Astrocyte (in vitro differentiated cells and primary cell): ENCODE measurements at regions not wholly inside any gene's neighbourhood (a gene's known extent, or its start where the extent isn't known, plus 50 kb on each side); places are given as distances from the start of the nearest gene placed in this dataset.

ENCODE experiments used
- DNase-seq: peaks from one replicate; pipeline ENCODE4 v3.0.0-alpha.2; 2010; ENCODE audit warnings: low read depth
- FAIRE-seq: peaks from 2 replicates; lab custom pipeline; 2011; peaks lifted over from hg19 to GRCh38; lab: Jason Lieb, UNC
- H2AFZ ChIP-seq: 2 replicates; pipeline ENCODE4 v1.6.0; 2012; ENCODE audit warnings: low read depth, low read length, inconsistent platforms
- H3K27ac ChIP-seq: 2 replicates; pipeline ENCODE4 v1.5.1; 2011; ENCODE audit warnings: low read depth, low read length, inconsistent platforms
- H3K27me3 ChIP-seq: 2 replicates; pipeline ENCODE4 v1.6.0; 2011; ENCODE audit warnings: low read length, inconsistent platforms; ENCODE audit not compliant: insufficient read depth
- H3K36me3 ChIP-seq: 2 replicates; pipeline ENCODE4 v1.5.1; 2011; ENCODE audit warnings: low read length, inconsistent platforms; ENCODE audit not compliant: insufficient read depth
- H3K4me1 ChIP-seq: 2 replicates; pipeline ENCODE4 v1.5.1; 2011; ENCODE audit warnings: low read length, inconsistent platforms; ENCODE audit not compliant: insufficient read depth
- H3K4me2 ChIP-seq: 2 replicates; pipeline ENCODE4 v1.6.0; 2012; ENCODE audit warnings: low read length, inconsistent platforms
- H3K4me3 ChIP-seq: 2 replicates; pipeline ENCODE4 v1.5.1; 2011; ENCODE audit warnings: low read depth, mild to moderate bottlenecking, low read length, inconsistent platforms; ENCODE audit not compliant: insufficient read depth
- H3K79me2 ChIP-seq: 2 replicates; pipeline ENCODE4 v1.6.0; 2012; ENCODE audit warnings: mild to moderate bottlenecking, low read length, inconsistent platforms; ENCODE audit not compliant: insufficient read depth
- H3K9ac ChIP-seq: 2 replicates; pipeline ENCODE4 v1.6.0; 2012; ENCODE audit warnings: mild to moderate bottlenecking, low read length, inconsistent platforms
- H3K9me3 ChIP-seq: 2 replicates; pipeline ENCODE4 v1.5.1; 2012; ENCODE audit warnings: low read depth, mild to moderate bottlenecking, low read length, inconsistent platforms; ENCODE audit not compliant: insufficient read depth
- H4K20me1 ChIP-seq: 2 replicates; pipeline ENCODE4 v1.6.0; 2012; ENCODE audit warnings: low read length, inconsistent platforms; ENCODE audit not compliant: insufficient read depth
- H3K27ac Mint-ChIP-seq: one replicate; pipeline ENCODE4 v1.8.0; 2021; ENCODE audit warnings: mild to moderate bottlenecking, mixed read lengths; ENCODE audit not compliant: unreplicated experiment
- H3K27me3 Mint-ChIP-seq: one replicate; pipeline ENCODE4 v1.8.0; 2021; ENCODE audit warnings: low read depth, mixed read lengths; ENCODE audit not compliant: unreplicated experiment
- H3K36me3 Mint-ChIP-seq: one replicate; pipeline ENCODE4 v1.8.0; 2021; ENCODE audit warnings: low read depth, mixed read lengths; ENCODE audit not compliant: unreplicated experiment
- H3K4me1 Mint-ChIP-seq: one replicate; pipeline ENCODE4 v1.8.0; 2021; ENCODE audit warnings: low read depth, mixed read lengths; ENCODE audit not compliant: unreplicated experiment
- H3K4me3 Mint-ChIP-seq: one replicate; pipeline ENCODE4 v1.8.0; 2021; ENCODE audit warnings: mild to moderate bottlenecking, moderate library complexity, mixed read lengths; ENCODE audit not compliant: unreplicated experiment
- H3K9me3 Mint-ChIP-seq: one replicate; pipeline ENCODE4 v1.8.0; 2021; ENCODE audit warnings: mild to moderate bottlenecking, mixed read lengths; ENCODE audit not compliant: unreplicated experiment
- EZH2 ChIP-seq: IDR thresholded peaks from 2 replicates; pipeline ENCODE4 v1.6.1; 2012; ENCODE audit warnings: mild to moderate bottlenecking, low read length, inconsistent platforms; ENCODE audit not compliant: insufficient read depth
- TF ChIP-seq, protein P1 (sequence below): IDR thresholded peaks from 2 replicates; pipeline ENCODE4 v1.5.1; 2011; ENCODE audit warnings: low read depth, mild to moderate bottlenecking, inconsistent platforms, low read length, moderate library complexity; ENCODE audit not compliant: insufficient read depth

- no peaks in the 10 kb centered on the region for H3K9me3 ChIP-seq
- H4K20me1 ChIP-seq, result no peaks in the 10 kb centered on the region
- Mint-ChIP-seq H3K4me3 (no peak overlapping the region), H3K27me3 (no peaks in the 10 kb centered on the region), H3K36me3 (no peaks in the 10 kb centered on the region), H3K27ac (no peak overlapping the region), H3K4me1 (no peaks in the 10 kb centered on the region), H3K9me3 (no peaks in the 10 kb centered on the region)
- no peak for TF ChIP-seq EZH2
- TF ChIP-seq, protein P1, sequence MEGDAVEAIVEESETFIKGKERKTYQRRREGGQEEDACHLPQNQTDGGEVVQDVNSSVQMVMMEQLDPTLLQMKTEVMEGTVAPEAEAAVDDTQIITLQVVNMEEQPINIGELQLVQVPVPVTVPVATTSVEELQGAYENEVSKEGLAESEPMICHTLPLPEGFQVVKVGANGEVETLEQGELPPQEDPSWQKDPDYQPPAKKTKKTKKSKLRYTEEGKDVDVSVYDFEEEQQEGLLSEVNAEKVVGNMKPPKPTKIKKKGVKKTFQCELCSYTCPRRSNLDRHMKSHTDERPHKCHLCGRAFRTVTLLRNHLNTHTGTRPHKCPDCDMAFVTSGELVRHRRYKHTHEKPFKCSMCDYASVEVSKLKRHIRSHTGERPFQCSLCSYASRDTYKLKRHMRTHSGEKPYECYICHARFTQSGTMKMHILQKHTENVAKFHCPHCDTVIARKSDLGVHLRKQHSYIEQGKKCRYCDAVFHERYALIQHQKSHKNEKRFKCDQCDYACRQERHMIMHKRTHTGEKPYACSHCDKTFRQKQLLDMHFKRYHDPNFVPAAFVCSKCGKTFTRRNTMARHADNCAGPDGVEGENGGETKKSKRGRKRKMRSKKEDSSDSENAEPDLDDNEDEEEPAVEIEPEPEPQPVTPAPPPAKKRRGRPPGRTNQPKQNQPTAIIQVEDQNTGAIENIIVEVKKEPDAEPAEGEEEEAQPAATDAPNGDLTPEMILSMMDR, result no peak
- no peaks in the 10 kb centered on the region for H3K27me3 ChIP-seq
- H3K36me3 ChIP-seq, result no peaks in the 10 kb centered on the region
- no peak for DNase-seq
- H2AFZ ChIP-seq, result no peak overlapping the region
- peak; percentile 84 for FAIRE-seq
- H3K79me2 ChIP-seq, result no peaks in the 10 kb centered on the region
- no peak overlapping the region for H3K9ac ChIP-seq
- H3K4me3 ChIP-seq, result no peak overlapping the region
- no peaks in the 10 kb centered on the region for H3K4me1 ChIP-seq
- no peak overlapping the region for H3K4me2 ChIP-seq
- no peak overlapping the region for H3K27ac ChIP-seq
These were observed 425.4 kb downstream of the SLITRK2 start for GRCh38 chrX:146243041-146243440.

DNA sequence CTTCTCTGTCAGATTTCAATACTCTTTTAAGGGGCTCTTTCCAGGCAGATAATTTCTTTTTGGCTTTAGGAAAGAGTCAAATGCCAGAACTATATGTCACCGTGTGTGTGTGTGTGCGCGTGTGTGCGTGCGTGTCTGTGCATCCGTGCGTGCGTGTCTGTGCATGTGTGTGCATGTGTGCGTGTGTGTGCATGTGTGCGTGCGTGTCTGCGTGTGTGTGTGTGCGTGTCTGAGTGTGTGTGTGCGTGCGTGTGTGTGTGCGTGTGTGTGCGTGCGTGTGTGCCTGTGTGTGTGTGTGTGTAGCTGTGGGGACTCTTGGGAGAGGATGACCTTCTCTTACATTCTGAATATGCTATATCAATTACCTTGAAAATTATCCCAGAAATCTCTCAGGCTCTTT, 441.6 kb downstream of the SLITRK2 start:
- FAIRE-seq (no peak), DNase-seq (no peak)
- Histone ChIP-seq H3K9me3 (no peaks in the 10 kb centered on the region), H3K36me3 (no peaks in the 10 kb centered on the region), H3K4me3 (no peak overlapping the region), H3K9ac (no peak overlapping the region), H3K27me3 (no peaks in the 10 kb centered on the region), H3K4me1 (no peaks in the 10 kb centered on the region), H4K20me1 (no peaks in the 10 kb centered on the region), H3K4me2 (no peak overlapping the region), H3K27ac (no peak overlapping the region), H2AFZ (no peak overlapping the region), H3K79me2 (no peaks in the 10 kb centered on the region)
- no peak overlapping the region for H3K27ac Mint-ChIP-seq
- no peaks in the 10 kb centered on the region for H3K27me3 Mint-ChIP-seq
- H3K36me3 Mint-ChIP-seq, result no peaks in the 10 kb centered on the region
- H3K4me3 Mint-ChIP-seq, result no peak overlapping the region
- peaks cover 2% of the 10 kb centered on the region for H3K9me3 Mint-ChIP-seq
- no peaks in the 10 kb centered on the region for H3K4me1 Mint-ChIP-seq
- TF ChIP-seq, protein P1, result no peak
- no peak for TF ChIP-seq EZH2

DNA sequence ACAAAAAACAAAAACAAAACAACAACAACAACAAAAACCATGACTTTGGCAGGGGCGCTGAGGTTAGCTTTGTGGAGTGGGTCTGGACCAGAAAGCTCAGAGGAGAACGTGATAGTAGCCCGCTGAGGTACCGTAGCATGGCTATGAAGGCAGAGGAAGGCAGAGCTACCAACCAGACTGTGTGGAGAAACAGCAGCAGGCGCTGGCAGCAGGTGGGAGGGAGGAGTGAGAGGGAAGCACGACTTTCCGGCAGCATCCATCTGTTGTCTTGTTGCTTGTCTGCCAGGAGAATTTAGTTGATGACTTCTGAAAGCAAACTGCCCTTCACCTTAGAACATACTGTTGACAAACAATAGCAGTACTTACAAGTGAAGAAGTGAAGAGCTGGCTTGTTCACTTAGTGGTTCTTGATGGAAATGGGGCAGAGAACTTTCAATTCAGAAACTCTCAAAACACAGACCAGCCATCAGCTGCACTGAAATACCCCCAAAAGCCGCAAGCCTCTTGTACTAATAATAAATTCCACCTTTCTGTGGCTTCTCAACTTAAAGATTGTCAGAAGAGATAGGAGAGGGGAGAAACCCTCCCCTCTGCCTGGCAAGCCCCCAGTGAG, 447.2 kb downstream of the SLITRK2 start:
- Histone ChIP-seq H4K20me1 (no peaks in the 10 kb centered on the region), H3K36me3 (no peaks in the 10 kb centered on the region), H3K4me3 (no peak overlapping the region), H3K27me3 (no peaks in the 10 kb centered on the region), H3K4me1 (no peaks in the 10 kb centered on the region), H3K4me2 (no peak overlapping the region), H3K27ac (no peak overlapping the region), H3K9ac (no peak overlapping the region), H3K79me2 (no peaks in the 10 kb centered on the region), H3K9me3 (no peaks in the 10 kb centered on the region), H2AFZ (no peak overlapping the region)
- no peak for DNase-seq
- H3K36me3 Mint-ChIP-seq, result no peaks in the 10 kb centered on the region
- H3K27me3 Mint-ChIP-seq, result no peaks in the 10 kb centered on the region
- TF ChIP-seq, protein P1, result no peak
- TF ChIP-seq EZH2, result no peak
- peaks cover 2% of the 10 kb centered on the region for H3K9me3 Mint-ChIP-seq
- H3K27ac Mint-ChIP-seq, result no peak overlapping the region
- H3K4me1 Mint-ChIP-seq, result no peaks in the 10 kb centered on the region
- H3K4me3 Mint-ChIP-seq, result no peak overlapping the region
- FAIRE-seq, result no peak
